KMS-11 (cell line): ENCODE measurements at regions not wholly inside any gene's neighbourhood (a gene's known extent, or its start where the extent isn't known, plus 50 kb on each side); places are given as distances from the start of the nearest gene placed in this dataset.

Experiments
- H2AFZ ChIP-seq: fragments of 200-600 bp; sonication (generic); 2 replicates; pipeline ENCODE4 v1.6.1; 2016; ENCODE audit warnings: antibody characterized with exemption, mixed run types, low read depth
- H3K27ac ChIP-seq: fragments of 200-600 bp; sonication (generic); 2 replicates; pipeline ENCODE4 v1.6.1; 2016; ENCODE audit warnings: mild to moderate bottlenecking, mixed run types
- H3K27me3 ChIP-seq: fragments of 200-600 bp; sonication (generic); 2 replicates; pipeline ENCODE4 v1.6.1; 2017; ENCODE audit warnings: mild to moderate bottlenecking, low read depth, mixed run types, moderate library complexity; ENCODE audit not compliant: insufficient read depth
- H3K36me3 ChIP-seq: fragments of 200-600 bp; sonication (generic); 2 replicates; pipeline ENCODE4 v1.6.1; 2017; ENCODE audit warnings: mild to moderate bottlenecking, mixed run types; ENCODE audit not compliant: insufficient read depth
- H3K4me1 ChIP-seq: fragments of 200-600 bp; sonication (generic); 2 replicates; pipeline ENCODE4 v1.6.1; 2016; ENCODE audit warnings: mild to moderate bottlenecking, low read depth, mixed run types; ENCODE audit not compliant: poor library complexity, severe bottlenecking
- H3K4me2 ChIP-seq: fragments of 200-600 bp; sonication (generic); 2 replicates; pipeline ENCODE4 v1.7.0; 2016; ENCODE audit warnings: mild to moderate bottlenecking, mixed run types
- H3K4me3 ChIP-seq: fragments of 200-600 bp; sonication (generic); IDR thresholded peaks from 2 replicates; pipeline ENCODE4 v1.6.1; 2017; ENCODE audit warnings: low read depth, low read length, mixed read lengths; ENCODE audit not compliant: insufficient read depth
- H3K79me2 ChIP-seq: fragments of 200-600 bp; sonication (generic); 2 replicates; pipeline ENCODE4 v1.6.1; 2016; ENCODE audit warnings: low read depth, mixed run types; ENCODE audit not compliant: insufficient read depth
- H3K9ac ChIP-seq: fragments of 200-600 bp; sonication (generic); 2 replicates; pipeline ENCODE4 v1.6.1; 2016; ENCODE audit warnings: mild to moderate bottlenecking, mixed run types
- H4K20me1 ChIP-seq: fragments of 200-600 bp; sonication (generic); 2 replicates; pipeline ENCODE4 v1.6.1; 2016; ENCODE audit warnings: mild to moderate bottlenecking, mixed run types; ENCODE audit not compliant: insufficient read depth
- TF ChIP-seq, protein P1 (sequence below): fragments of 200-600 bp; sonication (generic); conservative IDR thresholded peaks from 2 replicates; pipeline ENCODE4 v1.6.1; 2017; ENCODE audit warnings: low read depth, mild to moderate bottlenecking, antibody characterized with exemption, low read length, moderate library complexity, mixed read lengths

- Histone ChIP-seq H3K27ac (no peak overlapping the region), H3K79me2 (no peaks in the 10 kb centered on the region), H3K4me2 (no peak overlapping the region), H3K27me3 (no peaks in the 10 kb centered on the region), H3K9ac (no peak overlapping the region), H2AFZ (no peak overlapping the region), H3K36me3 (no peaks in the 10 kb centered on the region), H4K20me1 (no peaks in the 10 kb centered on the region), H3K4me1 (no peaks in the 10 kb centered on the region), H3K4me3 (no peak overlapping the region)
- TF ChIP-seq, protein P1, sequence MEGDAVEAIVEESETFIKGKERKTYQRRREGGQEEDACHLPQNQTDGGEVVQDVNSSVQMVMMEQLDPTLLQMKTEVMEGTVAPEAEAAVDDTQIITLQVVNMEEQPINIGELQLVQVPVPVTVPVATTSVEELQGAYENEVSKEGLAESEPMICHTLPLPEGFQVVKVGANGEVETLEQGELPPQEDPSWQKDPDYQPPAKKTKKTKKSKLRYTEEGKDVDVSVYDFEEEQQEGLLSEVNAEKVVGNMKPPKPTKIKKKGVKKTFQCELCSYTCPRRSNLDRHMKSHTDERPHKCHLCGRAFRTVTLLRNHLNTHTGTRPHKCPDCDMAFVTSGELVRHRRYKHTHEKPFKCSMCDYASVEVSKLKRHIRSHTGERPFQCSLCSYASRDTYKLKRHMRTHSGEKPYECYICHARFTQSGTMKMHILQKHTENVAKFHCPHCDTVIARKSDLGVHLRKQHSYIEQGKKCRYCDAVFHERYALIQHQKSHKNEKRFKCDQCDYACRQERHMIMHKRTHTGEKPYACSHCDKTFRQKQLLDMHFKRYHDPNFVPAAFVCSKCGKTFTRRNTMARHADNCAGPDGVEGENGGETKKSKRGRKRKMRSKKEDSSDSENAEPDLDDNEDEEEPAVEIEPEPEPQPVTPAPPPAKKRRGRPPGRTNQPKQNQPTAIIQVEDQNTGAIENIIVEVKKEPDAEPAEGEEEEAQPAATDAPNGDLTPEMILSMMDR: no peak
These were observed 96.6 kb downstream of the GATA3 start for GRCh38 chr10:8151086-8151485.

GRCh38 chr10:8156918-8157317 lies 102.4 kb downstream of the GATA3 start:
- Histone ChIP-seq H4K20me1 (no peaks in the 10 kb centered on the region), H3K4me3 (no peak overlapping the region), H3K9ac (no peak overlapping the region), H3K27ac (no peak overlapping the region), H3K4me1 (no peaks in the 10 kb centered on the region), H3K36me3 (no peaks in the 10 kb centered on the region), H2AFZ (no peak overlapping the region), H3K4me2 (no peak overlapping the region), H3K79me2 (no peaks in the 10 kb centered on the region), H3K27me3 (no peaks in the 10 kb centered on the region)
- TF ChIP-seq, protein P1: no peak

GRCh38 chr10:8158193-8159071 lies 103.9 kb downstream of the GATA3 start:
- H3K9ac ChIP-seq: no peak overlapping the region
- no peaks in the 10 kb centered on the region for H3K79me2 ChIP-seq
- H4K20me1 ChIP-seq: no peaks in the 10 kb centered on the region
- no peaks in the 10 kb centered on the region for H3K27me3 ChIP-seq
- H3K36me3 ChIP-seq: no peaks in the 10 kb centered on the region
- no peak overlapping the region for H2AFZ ChIP-seq
- no peaks in the 10 kb centered on the region for H3K4me1 ChIP-seq
- TF ChIP-seq, protein P1: no peak
- H3K4me3 ChIP-seq: no peak overlapping the region
- no peak overlapping the region for H3K4me2 ChIP-seq
- no peak overlapping the region for H3K27ac ChIP-seq

GRCh38 chr10:8159341-8160165 lies 105.1 kb downstream of the GATA3 start:
- Histone ChIP-seq H3K27ac (no peak overlapping the region), H3K9ac (no peak overlapping the region), H3K27me3 (no peaks in the 10 kb centered on the region), H3K36me3 (no peaks in the 10 kb centered on the region), H2AFZ (no peak overlapping the region), H3K4me1 (no peaks in the 10 kb centered on the region), H3K4me3 (no peak overlapping the region), H4K20me1 (no peaks in the 10 kb centered on the region), H3K79me2 (no peaks in the 10 kb centered on the region), H3K4me2 (no peak overlapping the region)
- TF ChIP-seq, protein P1: no peak
